Sigmoid colon (tissue), 4 donors: ENCODE measurements at regions not wholly inside any gene's neighbourhood (a gene's known extent, or its start where the extent isn't known, plus 50 kb on each side); places are given as distances from the start of the nearest gene placed in this dataset.

Experiments
- CTCF ChIP-seq, 4 experiments: fragments of 450-650 bp in 3 of 4; fragments of 200-600 bp in 1 of 4; IDR thresholded peaks; one replicate each; pipeline ENCODE4 v1.5.1; 2016 to 2019; ENCODE audit warnings: antibody characterized with exemption in 4 of 4, mild to moderate bottlenecking in 3 of 4, moderate library complexity in 2 of 4
- EP300 ChIP-seq, 4 donors: sonication (generic); formaldehyde crosslinking; IDR thresholded peaks; one replicate each; pipeline ENCODE4 v1.6.1; 2017; ENCODE audit warnings: antibody characterized with exemption in 4 of 4
- POLR2A ChIP-seq, 2 donors: fragments of 450-650 bp; IDR thresholded peaks; one replicate each; pipeline ENCODE4 v1.6.1; 2016; ENCODE audit warnings: antibody characterized with exemption in 2 of 2, mild to moderate bottlenecking in 2 of 2, moderate library complexity in 2 of 2
- POLR2AphosphoS5 ChIP-seq, 4 donors: sonication (generic); formaldehyde crosslinking; IDR thresholded peaks; one replicate each; pipeline ENCODE4 v1.6.1; 2017; ENCODE audit warnings: antibody characterized with exemption in 4 of 4

GRCh38 chr1:221515496-221515895 is 226.4 kb downstream of the DUSP10 start:
- TF ChIP-seq EP300 (IDR thresholded peaks at IDR 0.05): no peak
- TF ChIP-seq POLR2A (IDR thresholded peaks at IDR 0.05): no peak
- no peak for TF ChIP-seq CTCF (IDR thresholded peaks at IDR 0.05)
- TF ChIP-seq POLR2AphosphoS5 (IDR thresholded peaks at IDR 0.05): no peak
